Neural crest cell (in vitro differentiated cells): ENCODE measurements at regions not wholly inside any gene's neighbourhood (a gene's known extent, or its start where the extent isn't known, plus 50 kb on each side); places are given as distances from the start of the nearest gene placed in this dataset.

Experiments
- DNase-seq: peaks from one replicate; pipeline ENCODE4 v3.0.0; 2021; ENCODE audit warnings: low read depth, mixed read lengths, low spot score
- H3K27ac Mint-ChIP-seq: one replicate; pipeline ENCODE4 v1.8.0; 2021; ENCODE audit warnings: mild to moderate bottlenecking, mixed read lengths; ENCODE audit not compliant: unreplicated experiment
- H3K27me3 Mint-ChIP-seq: 2 replicates; pipeline ENCODE4 v1.8.0; 2021; ENCODE audit warnings: low read depth, mild to moderate bottlenecking, mixed read lengths
- H3K36me3 Mint-ChIP-seq: 2 replicates; pipeline ENCODE4 v1.8.0; 2021; ENCODE audit warnings: low read depth, mild to moderate bottlenecking, mixed read lengths
- H3K4me1 Mint-ChIP-seq: 2 replicates; pipeline ENCODE4 v1.8.0; 2021; ENCODE audit warnings: mixed read lengths
- H3K4me3 Mint-ChIP-seq: one replicate; pipeline ENCODE4 v1.8.0; 2021; ENCODE audit warnings: mild to moderate bottlenecking, mixed read lengths
- H3K9me3 Mint-ChIP-seq: 2 replicates; pipeline ENCODE4 v1.8.0; 2021; ENCODE audit warnings: mixed read lengths
- CTCF ChIP-seq: fragments of 200-600 bp; sonication (generic); conservative IDR thresholded peaks from 2 replicates; pipeline ENCODE4 v1.5.0; 2021; ENCODE audit warnings: antibody characterized with exemption, mild to moderate bottlenecking

- Mint-ChIP-seq H3K36me3 (no peaks in the 10 kb centered on the region), H3K4me1 (no peaks in the 10 kb centered on the region), H3K4me3 (no peak overlapping the region), H3K27me3 (peaks cover 14% of the 10 kb centered on the region), H3K9me3 (no peaks in the 10 kb centered on the region), H3K27ac (no peak overlapping the region)
- no peak for DNase-seq
- TF ChIP-seq CTCF: no peak
Measured at GRCh38 chr20:57843941-57844625, 134.3 kb upstream of the PMEPA1 start.

GRCh38 chr20:57842720-57843119 is 132.9 kb upstream of the PMEPA1 start:
- H3K36me3 Mint-ChIP-seq: no peaks in the 10 kb centered on the region
- H3K4me1 Mint-ChIP-seq: no peaks in the 10 kb centered on the region
- H3K4me3 Mint-ChIP-seq: no peak overlapping the region
- peaks cover 6% of the 10 kb centered on the region for H3K27me3 Mint-ChIP-seq
- no peaks in the 10 kb centered on the region for H3K9me3 Mint-ChIP-seq
- no peak for TF ChIP-seq CTCF
- no peak overlapping the region for H3K27ac Mint-ChIP-seq
- DNase-seq: no peak

GRCh38 chr20:57841297-57841866 is 131.6 kb upstream of the PMEPA1 start:
- DNase-seq: no peak
- Mint-ChIP-seq H3K27ac (no peak overlapping the region), H3K4me1 (no peaks in the 10 kb centered on the region), H3K27me3 (peaks cover 3% of the 10 kb centered on the region), H3K4me3 (no peak overlapping the region), H3K36me3 (no peaks in the 10 kb centered on the region), H3K9me3 (no peaks in the 10 kb centered on the region)
- no peak for TF ChIP-seq CTCF

- H3K27me3 Mint-ChIP-seq: peaks cover 6% of the 10 kb centered on the region
- no peak for TF ChIP-seq CTCF
- H3K4me1 Mint-ChIP-seq: no peaks in the 10 kb centered on the region
- H3K36me3 Mint-ChIP-seq: no peaks in the 10 kb centered on the region
- H3K27ac Mint-ChIP-seq: no peak overlapping the region
- H3K9me3 Mint-ChIP-seq: no peaks in the 10 kb centered on the region
- DNase-seq: no peak
- no peak overlapping the region for H3K4me3 Mint-ChIP-seq
Measured at GRCh38 chr20:57840504-57841296, 130.9 kb upstream of the PMEPA1 start.

GRCh38 chr20:57840066-57840465 is 130.3 kb upstream of the PMEPA1 start:
- Mint-ChIP-seq H3K4me1 (no peaks in the 10 kb centered on the region), H3K27ac (no peak overlapping the region), H3K27me3 (peaks cover 8% of the 10 kb centered on the region), H3K36me3 (no peaks in the 10 kb centered on the region), H3K4me3 (no peak overlapping the region), H3K9me3 (no peaks in the 10 kb centered on the region)
- TF ChIP-seq CTCF: no peak
- no peak for DNase-seq
